DOHH2 (cell line): ENCODE measurements at regions not wholly inside any gene's neighbourhood (a gene's known extent, or its start where the extent isn't known, plus 50 kb on each side); places are given as distances from the start of the nearest gene placed in this dataset.

Source experiments
- H3F3A ChIP-seq: fragments of 200-600 bp; sonication (generic), shearing (Covaris generic); 2 replicates; pipeline ENCODE4 v1.6.0; 2016; ENCODE audit warnings: antibody characterized with exemption, mild to moderate bottlenecking; ENCODE audit not compliant: control insufficient read depth, insufficient read depth
- H3K27ac ChIP-seq: fragments of 200-600 bp; sonication (generic); 2 replicates; pipeline ENCODE4 v1.5.1; 2014; ENCODE audit warnings: low read depth, mild to moderate bottlenecking, low read length, moderate library complexity
- H3K27me3 ChIP-seq: fragments of 200-600 bp; sonication (generic); 2 replicates; pipeline ENCODE4 v1.6.1; 2014; ENCODE audit warnings: mild to moderate bottlenecking, low read length, mixed read lengths; ENCODE audit not compliant: control insufficient read depth
- H3K36me3 ChIP-seq: fragments of 200-600 bp; sonication (generic); 2 replicates; pipeline ENCODE4 v1.6.1; 2014; ENCODE audit warnings: mild to moderate bottlenecking, low read length, moderate library complexity, mixed read lengths; ENCODE audit not compliant: control insufficient read depth
- H3K4me1 ChIP-seq: fragments of 200-600 bp; sonication (generic); 2 replicates; pipeline ENCODE4 v1.6.1; 2014; ENCODE audit warnings: mild to moderate bottlenecking, low read length, mixed read lengths; ENCODE audit not compliant: control insufficient read depth
- H3K4me2 ChIP-seq: fragments of 200-600 bp; sonication (generic); 2 replicates; pipeline ENCODE4 v1.6.0; 2014; ENCODE audit warnings: mild to moderate bottlenecking, low read length, moderate library complexity
- H3K4me3 ChIP-seq: fragments of 200-600 bp; sonication (generic); 2 replicates; pipeline ENCODE4 v1.5.1; 2014; ENCODE audit warnings: mild to moderate bottlenecking, low read length, mixed read lengths
- H3K79me2 ChIP-seq: fragments of 200-600 bp; sonication (generic); 2 replicates; pipeline ENCODE4 v1.6.1; 2014; ENCODE audit warnings: mild to moderate bottlenecking, low read length, mixed read lengths; ENCODE audit not compliant: control insufficient read depth
- H3K9me2 ChIP-seq: fragments of 200-600 bp; sonication (generic); replicated peaks from 2 replicates; pipeline ENCODE4 v1.6.1; 2014; ENCODE audit warnings: mild to moderate bottlenecking, low read length, mixed read lengths; ENCODE audit not compliant: control insufficient read depth
- H3K9me3 ChIP-seq: fragments of 200-600 bp; sonication (generic); 2 replicates; pipeline ENCODE4 v1.6.1; 2014; ENCODE audit warnings: antibody characterized with exemption, low read length, mixed read lengths; ENCODE audit not compliant: control insufficient read depth, insufficient read depth
- H4K20me1 ChIP-seq: fragments of 200-600 bp; sonication (generic); 2 replicates; pipeline ENCODE4 v1.6.0; 2014; ENCODE audit warnings: low read depth, mild to moderate bottlenecking, antibody characterized with exemption, low read length, moderate library complexity; ENCODE audit not compliant: control insufficient read depth, insufficient read depth
- CTCF ChIP-seq: fragments of 200-600 bp; sonication (generic); IDR thresholded peaks from one replicate; pipeline ENCODE4 v1.5.1; 2014; ENCODE audit warnings: antibody characterized with exemption, mild to moderate bottlenecking, low read depth, low read length; ENCODE audit not compliant: poor library complexity, severe bottlenecking
- EZH2phosphoT487 ChIP-seq: fragments of 200-600 bp; sonication (generic); IDR thresholded peaks from 2 replicates; pipeline ENCODE4 v1.6.1; 2017; ENCODE audit warnings: borderline replicate concordance, mild to moderate bottlenecking, antibody characterized with exemption, low read length, moderate library complexity, mixed read lengths

- H3K4me3 ChIP-seq, result no peak overlapping the region
- H3K36me3 ChIP-seq, result no peaks in the 10 kb centered on the region
- no peaks in the 10 kb centered on the region for H3K4me1 ChIP-seq
- peaks cover 10% of the 10 kb centered on the region; the same call in 1 of the 2 replicates for H3K27me3 ChIP-seq
- H3K79me2 ChIP-seq, result no peaks in the 10 kb centered on the region
- H3K9me3 ChIP-seq, result no peaks in the 10 kb centered on the region
- TF ChIP-seq CTCF, result no peak
- no peak for TF ChIP-seq EZH2phosphoT487
- H3K27ac ChIP-seq, result no peak overlapping the region
- no peak overlapping the region for H3K4me2 ChIP-seq
- no peaks in the 10 kb centered on the region for H3F3A ChIP-seq
- H4K20me1 ChIP-seq, result no peaks in the 10 kb centered on the region
- no peaks in the 10 kb centered on the region for H3K9me2 ChIP-seq
These were observed 257.6 kb upstream of the STT3B start for GRCh38 chr3:31275038-31275572.

DNA sequence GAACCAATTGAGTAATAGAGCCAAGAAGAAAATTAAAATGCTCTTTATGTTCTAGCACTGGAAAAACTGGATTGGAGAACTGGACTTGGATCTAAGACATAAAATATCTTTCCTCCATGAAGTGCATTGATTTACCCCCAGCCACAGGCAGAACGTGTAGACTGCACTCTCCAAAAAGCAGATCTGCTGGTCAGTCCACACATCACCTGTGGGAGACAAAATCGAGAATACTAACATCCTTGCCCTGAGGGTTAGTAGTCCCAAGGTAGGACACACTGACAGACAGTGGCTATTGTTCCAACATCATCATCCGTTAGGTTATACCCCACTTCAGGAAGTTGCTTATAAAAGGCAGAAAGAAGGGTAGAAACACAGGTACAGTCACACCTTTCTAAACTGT lies 257.1 kb upstream of the STT3B start:
- Histone ChIP-seq H3F3A (no peaks in the 10 kb centered on the region), H3K27ac (no peak overlapping the region), H3K36me3 (no peaks in the 10 kb centered on the region), H3K79me2 (no peaks in the 10 kb centered on the region), H3K4me1 (no peaks in the 10 kb centered on the region), H3K9me3 (no peaks in the 10 kb centered on the region), H4K20me1 (no peaks in the 10 kb centered on the region), H3K4me3 (no peak overlapping the region), H3K27me3 (peaks cover 10% of the 10 kb centered on the region; the same call in 1 of the 2 replicates), H3K9me2 (no peaks in the 10 kb centered on the region), H3K4me2 (no peak overlapping the region)
- no peak for TF ChIP-seq EZH2phosphoT487
- TF ChIP-seq CTCF, result no peak

GRCh38 chr3:31277582-31277981 lies 255.1 kb upstream of the STT3B start:
- Histone ChIP-seq H3K4me2 (no peak overlapping the region), H3K4me1 (no peaks in the 10 kb centered on the region)
- no peak for TF ChIP-seq CTCF
- TF ChIP-seq EZH2phosphoT487, result no peak

GRCh38 chr3:31278532-31278931 lies 254.2 kb upstream of the STT3B start:
- Histone ChIP-seq H3K36me3 (no peaks in the 10 kb centered on the region), H3K9me2 (no peaks in the 10 kb centered on the region), H3K79me2 (no peaks in the 10 kb centered on the region), H3K4me3 (no peak overlapping the region), H4K20me1 (no peaks in the 10 kb centered on the region), H3K9me3 (no peaks in the 10 kb centered on the region), H3K4me2 (no peak overlapping the region), H3K27me3 (no peaks in the 10 kb centered on the region), H3K4me1 (no peaks in the 10 kb centered on the region), H3F3A (no peaks in the 10 kb centered on the region), H3K27ac (no peak overlapping the region)
- TF ChIP-seq EZH2phosphoT487, result no peak
- no peak for TF ChIP-seq CTCF

More at GRCh38 chr3:31277582-31277981, 255.1 kb upstream of the STT3B start:
- Histone ChIP-seq H3K4me3 (no peak overlapping the region), H3F3A (no peaks in the 10 kb centered on the region), H3K79me2 (no peaks in the 10 kb centered on the region), H3K36me3 (no peaks in the 10 kb centered on the region), H3K9me3 (no peaks in the 10 kb centered on the region), H3K9me2 (no peaks in the 10 kb centered on the region), H3K27ac (no peak overlapping the region), H3K27me3 (no peaks in the 10 kb centered on the region), H4K20me1 (no peaks in the 10 kb centered on the region)
